ENCODE measurements at regions not wholly inside any gene's neighbourhood (a gene's known extent, or its start where the extent isn't known, plus 50 kb on each side); places are given as distances from the start of the nearest gene placed in this dataset.

- TF ChIP-seq CTCF (IDR thresholded peaks at IDR 0.05; ENCODE audit: low read depth, low read length): no peak
- no peak for TF ChIP-seq EZH2phosphoT487 (IDR thresholded peaks at IDR 0.05; ENCODE audit: low read depth)
Measured at GRCh38 chr17:13273806-13274205, 256.0 kb upstream of the ELAC2 start.
